HG03432 (cell line): ENCODE measurements at regions not wholly inside any gene's neighbourhood (a gene's known extent, or its start where the extent isn't known, plus 50 kb on each side); places are given as distances from the start of the nearest gene placed in this dataset.
"Not testable (repeated sequence)": the region's sequence is repeated elsewhere in the genome, so short reads cannot be mapped to it uniquely, and the experiment has no call there.

Source experiments
- ATAC-seq: cut with Tn5 transposase; IDR thresholded peaks from one replicate; pipeline ENCODE4 v1.9.1; 2021; ENCODE audit warnings: mild to moderate bottlenecking, moderate library complexity; ENCODE audit not compliant: unreplicated experiment

- ATAC-seq: no peak
These were observed 296.3 kb downstream of the PREX1 start for GRCh38 chr20:48531505-48531904.

- ATAC-seq: no peak
These were observed 296.8 kb downstream of the PREX1 start for GRCh38 chr20:48530957-48531356.

- no peak for ATAC-seq
These were observed 299.5 kb downstream of the PREX1 start for GRCh38 chr20:48528346-48528745.

GRCh38 chr20:48527771-48528170 is 300.0 kb downstream of the PREX1 start:
- ATAC-seq: no peak

- ATAC-seq: no peak
These were observed 300.9 kb downstream of the PREX1 start for GRCh38 chr20:48526936-48527335.

- ATAC-seq: no peak
These were observed 302.4 kb downstream of the PREX1 start for GRCh38 chr20:48525400-48525799.

GRCh38 chr20:48524582-48524981 is 303.2 kb downstream of the PREX1 start:
- no peak for ATAC-seq

- no peak for ATAC-seq
These were observed 304.4 kb downstream of the PREX1 start for GRCh38 chr20:48523191-48523995.

GRCh38 chr20:48521121-48521520 is 306.7 kb downstream of the PREX1 start:
- no peak for ATAC-seq

- ATAC-seq: not testable (repeated sequence)
These were observed 311.6 kb downstream of the PREX1 start for GRCh38 chr20:48516196-48516595.

GRCh38 chr20:48514577-48514976 is 313.2 kb downstream of the PREX1 start:
- not testable (repeated sequence) for ATAC-seq

- ATAC-seq: not testable (repeated sequence)
These were observed 315.3 kb downstream of the PREX1 start for GRCh38 chr20:48512539-48512938.

- not testable (repeated sequence) for ATAC-seq
These were observed 322.7 kb downstream of the PREX1 start for GRCh38 chr20:48505066-48505465.

GRCh38 chr20:48503166-48503815 is 324.5 kb downstream of the PREX1 start:
- no peak for ATAC-seq

GRCh38 chr20:48502758-48503157 is 325.0 kb downstream of the PREX1 start:
- ATAC-seq: no peak

GRCh38 chr20:48502016-48502415 is 325.8 kb downstream of the PREX1 start:
- ATAC-seq: no peak

GRCh38 chr20:48500900-48501299 is 326.9 kb downstream of the PREX1 start:
- ATAC-seq: not testable (repeated sequence)

GRCh38 chr20:48498939-48499338 is 328.9 kb downstream of the PREX1 start:
- ATAC-seq: not testable (repeated sequence)

GRCh38 chr20:48498125-48498524 is 329.7 kb downstream of the PREX1 start:
- not testable (repeated sequence) for ATAC-seq

- ATAC-seq: no peak
These were observed 333.8 kb downstream of the PREX1 start for GRCh38 chr20:48493966-48494365.

- ATAC-seq: not testable (repeated sequence)
These were observed 334.5 kb downstream of the PREX1 start for GRCh38 chr20:48493331-48493730.

GRCh38 chr20:48492715-48493070 is 335.1 kb downstream of the PREX1 start:
- no peak for ATAC-seq
